Neural cell (in vitro differentiated cells): ENCODE measurements at regions not wholly inside any gene's neighbourhood (a gene's known extent, or its start where the extent isn't known, plus 50 kb on each side); places are given as distances from the start of the nearest gene placed in this dataset.

Experiments
- H2AFZ ChIP-seq: fragments of 200-600, 300-800 bp; sonication (generic), shearing (Covaris generic); 2 replicates; pipeline ENCODE4 v1.6.0; 2014; ENCODE audit warnings: low read depth, mild to moderate bottlenecking, antibody characterized with exemption, low read length, moderate library complexity
- H3F3A ChIP-seq: fragments of 200-600 bp; shearing (Covaris generic); 2 replicates; pipeline ENCODE4 v1.6.1; 2016; ENCODE audit warnings: mild to moderate bottlenecking, moderate library complexity, mixed read lengths, antibody characterized with exemption, low read length; ENCODE audit not compliant: insufficient read depth, poor library complexity, severe bottlenecking
- H3K27ac ChIP-seq: fragments of 200-600, 300-800 bp; sonication (generic), shearing (Covaris generic); 2 replicates; pipeline ENCODE4 v1.5.1; 2014; ENCODE audit warnings: mild to moderate bottlenecking, low read length, moderate library complexity
- H3K27me3 ChIP-seq: fragments of 300-800, 200-600 bp; sonication (generic), shearing (Covaris generic); 2 replicates; pipeline ENCODE4 v1.6.0; 2014; ENCODE audit warnings: mild to moderate bottlenecking, low read depth, low read length, moderate library complexity; ENCODE audit not compliant: insufficient read depth
- H3K36me3 ChIP-seq: fragments of 300-800, 200-600 bp; sonication (generic), shearing (Covaris generic); 2 replicates; pipeline ENCODE4 v1.5.1; 2014; ENCODE audit warnings: mild to moderate bottlenecking, antibody characterized with exemption, low read length, moderate library complexity; ENCODE audit not compliant: insufficient read depth
- H3K4me2 ChIP-seq: fragments of 300-800, 200-600 bp; sonication (generic), shearing (Covaris generic); 2 replicates; pipeline ENCODE4 v1.6.0; 2014; ENCODE audit warnings: mild to moderate bottlenecking, low read length
- H3K4me3 ChIP-seq: fragments of 300-800, 200-600 bp; sonication (generic), shearing (Covaris generic); 2 replicates; pipeline ENCODE4 v1.5.1; 2014; ENCODE audit warnings: mild to moderate bottlenecking, low read length, moderate library complexity
- H3K79me2 ChIP-seq: fragments of 200-600 bp; shearing (Covaris generic); replicated peaks from 2 replicates; pipeline ENCODE4 v1.6.0; 2014; ENCODE audit warnings: mild to moderate bottlenecking, low read length, moderate library complexity; ENCODE audit not compliant: insufficient read depth
- H3K9ac ChIP-seq: fragments of 300-800, 200-600 bp; sonication (generic), shearing (Covaris generic); 2 replicates; pipeline ENCODE4 v1.6.1; 2016; ENCODE audit warnings: mild to moderate bottlenecking, low read length, mixed read lengths
- H3K9me2 ChIP-seq: fragments of 200-600 bp; shearing (Covaris generic); 2 replicates; pipeline ENCODE4 v1.6.1; 2016; ENCODE audit warnings: mild to moderate bottlenecking, low read length, mixed read lengths; ENCODE audit not compliant: insufficient read depth
- H3K9me3 ChIP-seq: fragments of 200-600, 300-800 bp; sonication (generic), shearing (Covaris generic); 2 replicates; pipeline ENCODE4 v1.6.1; 2016; ENCODE audit warnings: mild to moderate bottlenecking, mixed run types, low read length, moderate library complexity, mixed read lengths
- H4K20me1 ChIP-seq: fragments of 200-600 bp; shearing (Covaris generic); 2 replicates; pipeline ENCODE4 v1.6.1; 2016; ENCODE audit warnings: mild to moderate bottlenecking, mixed run types; ENCODE audit not compliant: insufficient read depth
- CTCF ChIP-seq: fragments of 450-650 bp; IDR thresholded peaks from 2 replicates; pipeline ENCODE4 v1.5.1; 2014; ENCODE audit warnings: antibody characterized with exemption, mild to moderate bottlenecking, moderate library complexity; ENCODE audit not compliant: poor library complexity, severe bottlenecking
- EP300 ChIP-seq: fragments of 450-650 bp; conservative IDR thresholded peaks from 2 replicates; pipeline ENCODE4 v1.6.1; 2014; ENCODE audit warnings: antibody characterized with exemption, mild to moderate bottlenecking, moderate library complexity; ENCODE audit not compliant: poor library complexity, severe bottlenecking
- EZH2 ChIP-seq: fragments of 200-600, 300-800 bp; shearing (Covaris generic), sonication (generic); IDR thresholded peaks from 2 replicates; pipeline ENCODE4 v1.6.1; 2014; ENCODE audit warnings: antibody characterized with exemption, low read length, borderline replicate concordance, mild to moderate bottlenecking; ENCODE audit not compliant: insufficient read depth, poor library complexity, severe bottlenecking
- MXI1 ChIP-seq: fragments of 450-650 bp; conservative IDR thresholded peaks from 2 replicates; pipeline ENCODE4 v1.6.1; 2014; ENCODE audit warnings: antibody characterized with exemption, mild to moderate bottlenecking; ENCODE audit not compliant: poor library complexity, severe bottlenecking
- POLR2AphosphoS5 ChIP-seq: IDR thresholded peaks from 2 replicates; pipeline ENCODE4 v1.6.1; 2012
- SMC3 ChIP-seq: fragments of 450-650 bp; conservative IDR thresholded peaks from 2 replicates; pipeline ENCODE4 v1.6.1; 2014; ENCODE audit warnings: antibody characterized with exemption, mild to moderate bottlenecking, moderate library complexity; ENCODE audit not compliant: poor library complexity
- TF ChIP-seq, protein P1 (sequence below): IDR thresholded peaks from 2 replicates; pipeline ENCODE4 v1.6.1; 2012; ENCODE audit warnings: borderline replicate concordance

GRCh38 chr4:27210956-27211355, 350.3 kb downstream of the STIM2 start:
- Histone ChIP-seq H3K9me2 (no peaks in the 10 kb centered on the region), H3K9ac (no peak overlapping the region), H3K4me2 (no peak overlapping the region), H3K79me2 (no peaks in the 10 kb centered on the region), H2AFZ (no peak overlapping the region), H3K36me3 (no peaks in the 10 kb centered on the region), H3K27ac (no peak overlapping the region), H3F3A (no peaks in the 10 kb centered on the region), H3K4me3 (peak overlapping the region; percentile 20), H4K20me1 (no peaks in the 10 kb centered on the region), H3K27me3 (no peaks in the 10 kb centered on the region), H3K9me3 (no peaks in the 10 kb centered on the region)
- TF ChIP-seq EP300 = peak; percentile 92
- TF ChIP-seq EZH2 = no peak
- peak; percentile 79 for TF ChIP-seq POLR2AphosphoS5

DNA sequence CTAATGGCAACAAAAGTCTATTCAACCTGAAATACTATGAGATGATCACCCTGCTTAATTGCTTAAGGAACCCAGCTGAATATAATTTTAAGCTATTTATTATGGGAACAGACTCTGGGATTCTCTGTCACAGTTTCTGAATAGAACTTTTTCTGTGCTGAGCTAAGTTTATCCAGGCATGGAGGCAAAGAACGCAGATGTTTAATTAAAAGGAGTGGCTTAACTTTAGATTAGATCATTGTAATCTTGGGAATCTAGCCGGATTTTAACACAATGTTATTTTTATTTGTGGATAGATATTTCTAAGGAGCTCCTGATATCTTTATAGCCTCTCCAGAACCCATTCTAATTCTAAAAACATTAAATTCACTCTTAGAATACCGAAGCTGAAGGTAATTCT, 353.4 kb downstream of the STIM2 start:
- H2AFZ ChIP-seq = no peak overlapping the region
- no peak overlapping the region for H3K4me3 ChIP-seq
- TF ChIP-seq CTCF (no peak), EZH2 (no peak), SMC3 (no peak), MXI1 (no peak), POLR2AphosphoS5 (no peak)
- TF ChIP-seq, protein P1, sequence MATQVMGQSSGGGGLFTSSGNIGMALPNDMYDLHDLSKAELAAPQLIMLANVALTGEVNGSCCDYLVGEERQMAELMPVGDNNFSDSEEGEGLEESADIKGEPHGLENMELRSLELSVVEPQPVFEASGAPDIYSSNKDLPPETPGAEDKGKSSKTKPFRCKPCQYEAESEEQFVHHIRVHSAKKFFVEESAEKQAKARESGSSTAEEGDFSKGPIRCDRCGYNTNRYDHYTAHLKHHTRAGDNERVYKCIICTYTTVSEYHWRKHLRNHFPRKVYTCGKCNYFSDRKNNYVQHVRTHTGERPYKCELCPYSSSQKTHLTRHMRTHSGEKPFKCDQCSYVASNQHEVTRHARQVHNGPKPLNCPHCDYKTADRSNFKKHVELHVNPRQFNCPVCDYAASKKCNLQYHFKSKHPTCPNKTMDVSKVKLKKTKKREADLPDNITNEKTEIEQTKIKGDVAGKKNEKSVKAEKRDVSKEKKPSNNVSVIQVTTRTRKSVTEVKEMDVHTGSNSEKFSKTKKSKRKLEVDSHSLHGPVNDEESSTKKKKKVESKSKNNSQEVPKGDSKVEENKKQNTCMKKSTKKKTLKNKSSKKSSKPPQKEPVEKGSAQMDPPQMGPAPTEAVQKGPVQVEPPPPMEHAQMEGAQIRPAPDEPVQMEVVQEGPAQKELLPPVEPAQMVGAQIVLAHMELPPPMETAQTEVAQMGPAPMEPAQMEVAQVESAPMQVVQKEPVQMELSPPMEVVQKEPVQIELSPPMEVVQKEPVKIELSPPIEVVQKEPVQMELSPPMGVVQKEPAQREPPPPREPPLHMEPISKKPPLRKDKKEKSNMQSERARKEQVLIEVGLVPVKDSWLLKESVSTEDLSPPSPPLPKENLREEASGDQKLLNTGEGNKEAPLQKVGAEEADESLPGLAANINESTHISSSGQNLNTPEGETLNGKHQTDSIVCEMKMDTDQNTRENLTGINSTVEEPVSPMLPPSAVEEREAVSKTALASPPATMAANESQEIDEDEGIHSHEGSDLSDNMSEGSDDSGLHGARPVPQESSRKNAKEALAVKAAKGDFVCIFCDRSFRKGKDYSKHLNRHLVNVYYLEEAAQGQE = no peak
- no peaks in the 10 kb centered on the region for H3K79me2 ChIP-seq
- H3K4me2 ChIP-seq = no peak overlapping the region
- no peaks in the 10 kb centered on the region for H3K9me2 ChIP-seq
- H4K20me1 ChIP-seq = no peaks in the 10 kb centered on the region
- no peaks in the 10 kb centered on the region for H3K36me3 ChIP-seq
- no peaks in the 10 kb centered on the region for H3F3A ChIP-seq
- no peak overlapping the region for H3K27ac ChIP-seq
- H3K27me3 ChIP-seq = no peaks in the 10 kb centered on the region
- H3K9ac ChIP-seq = no peak overlapping the region
- no peaks in the 10 kb centered on the region for H3K9me3 ChIP-seq

GRCh38 chr4:27215220-27215826, 354.7 kb downstream of the STIM2 start:
- Histone ChIP-seq H3K4me3 (no peak overlapping the region), H3K79me2 (no peaks in the 10 kb centered on the region), H3K9me2 (no peaks in the 10 kb centered on the region), H3K9ac (no peak overlapping the region), H3K4me2 (no peak overlapping the region), H3K36me3 (no peaks in the 10 kb centered on the region), H3K27me3 (no peaks in the 10 kb centered on the region), H2AFZ (no peak overlapping the region), H4K20me1 (no peaks in the 10 kb centered on the region), H3K9me3 (no peaks in the 10 kb centered on the region), H3F3A (no peaks in the 10 kb centered on the region), H3K27ac (no peak overlapping the region)
- TF ChIP-seq EP300 (no peak), SMC3 (no peak), EZH2 (no peak)
